ENCODE measurements at regions not wholly inside any gene's neighbourhood (a gene's known extent, or its start where the extent isn't known, plus 50 kb on each side); places are given as distances from the start of the nearest gene placed in this dataset.

DNA sequence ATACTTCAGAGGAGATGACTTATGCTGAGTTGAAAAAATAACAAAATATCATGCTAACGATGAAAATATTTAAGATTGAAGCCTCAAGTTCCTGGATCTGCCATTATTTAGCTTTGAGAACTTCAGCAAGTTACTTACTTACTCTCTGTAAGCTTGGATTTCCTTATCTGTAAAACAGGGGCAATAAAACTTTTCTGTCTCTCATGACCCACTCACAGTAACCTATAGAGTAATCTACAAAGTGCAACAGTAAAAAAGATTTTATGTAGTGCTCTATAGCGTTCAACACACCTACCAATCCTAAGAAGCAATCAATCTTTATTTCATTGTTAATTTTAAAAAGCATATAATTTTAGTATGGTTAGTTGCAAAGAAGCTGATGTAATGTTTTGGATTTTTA is 478.6 kb downstream of the ZIC1 start:
- TF ChIP-seq, protein P1, sequence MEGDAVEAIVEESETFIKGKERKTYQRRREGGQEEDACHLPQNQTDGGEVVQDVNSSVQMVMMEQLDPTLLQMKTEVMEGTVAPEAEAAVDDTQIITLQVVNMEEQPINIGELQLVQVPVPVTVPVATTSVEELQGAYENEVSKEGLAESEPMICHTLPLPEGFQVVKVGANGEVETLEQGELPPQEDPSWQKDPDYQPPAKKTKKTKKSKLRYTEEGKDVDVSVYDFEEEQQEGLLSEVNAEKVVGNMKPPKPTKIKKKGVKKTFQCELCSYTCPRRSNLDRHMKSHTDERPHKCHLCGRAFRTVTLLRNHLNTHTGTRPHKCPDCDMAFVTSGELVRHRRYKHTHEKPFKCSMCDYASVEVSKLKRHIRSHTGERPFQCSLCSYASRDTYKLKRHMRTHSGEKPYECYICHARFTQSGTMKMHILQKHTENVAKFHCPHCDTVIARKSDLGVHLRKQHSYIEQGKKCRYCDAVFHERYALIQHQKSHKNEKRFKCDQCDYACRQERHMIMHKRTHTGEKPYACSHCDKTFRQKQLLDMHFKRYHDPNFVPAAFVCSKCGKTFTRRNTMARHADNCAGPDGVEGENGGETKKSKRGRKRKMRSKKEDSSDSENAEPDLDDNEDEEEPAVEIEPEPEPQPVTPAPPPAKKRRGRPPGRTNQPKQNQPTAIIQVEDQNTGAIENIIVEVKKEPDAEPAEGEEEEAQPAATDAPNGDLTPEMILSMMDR (IDR thresholded peaks at IDR 0.05; ENCODE audit: insufficient read depth, low read length, poor library complexity, severe bottlenecking): no peak
- no peak for TF ChIP-seq EZH2phosphoT487 (conservative IDR thresholded peaks at IDR 0.05; ENCODE audit: low read length)
